Upper lobe of left lung (tissue), 6 donors: ENCODE measurements at regions not wholly inside any gene's neighbourhood (a gene's known extent, or its start where the extent isn't known, plus 50 kb on each side); places are given as distances from the start of the nearest gene placed in this dataset.

Experiments used
- ATAC-seq, 2 donors: fragments of 200-7000 bp; cut with Tn5 transposase; one replicate each; pipeline ENCODE4 v1.9.1; 2022; ENCODE audit warnings: mild to moderate bottlenecking in 2 of 2, moderate library complexity in 2 of 2; ENCODE audit not compliant: low FRiP score in 2 of 2
- DNase-seq, 2 donors: peaks; one replicate each; pipeline ENCODE4 v3.0.0-alpha.2; 2019 to 2020
- H3K27ac ChIP-seq, 4 donors: fragments of 200-600 bp; sonication (generic); one replicate each; pipeline ENCODE4 v1.5.1; 2016 to 2019
- H3K27me3 ChIP-seq, 4 donors: fragments of 200-600 bp; sonication (generic); one replicate each; pipeline ENCODE4 v1.5.1; 2017 to 2019
- H3K36me3 ChIP-seq, 4 donors: fragments of 200-600 bp; sonication (generic); one replicate each; pipeline ENCODE4 v1.5.1; 2016 to 2019
- H3K4me1 ChIP-seq, 4 donors: fragments of 200-600 bp; sonication (generic); one replicate each; pipeline ENCODE4 v1.5.1; 2018 to 2019
- H3K4me3 ChIP-seq, 4 donors: fragments of 200-600 bp; sonication (generic); one replicate each; pipeline ENCODE4 v1.5.1; 2017 to 2019; ENCODE audit warnings: mild to moderate bottlenecking in 2 of 4, moderate library complexity in 1 of 4
- H3K9me3 ChIP-seq, 4 donors: fragments of 200-600 bp; sonication (generic); one replicate each; pipeline ENCODE4 v1.5.1; 2018 to 2019
- EP300 ChIP-seq, 4 donors: sonication (generic); formaldehyde crosslinking; IDR thresholded peaks; one replicate each; pipeline ENCODE4 v1.5.1; 2017; ENCODE audit warnings: antibody characterized with exemption in 4 of 4, control low read depth in 2 of 4
- POLR2A ChIP-seq, 4 donors: fragments of 450-650 bp; IDR thresholded peaks; one replicate each; pipeline ENCODE4 v1.5.1; 2016 to 2017; ENCODE audit warnings: antibody characterized with exemption in 4 of 4, mild to moderate bottlenecking in 2 of 4
- POLR2AphosphoS5 ChIP-seq, 2 donors: sonication (generic); formaldehyde crosslinking; IDR thresholded peaks; one replicate each; pipeline ENCODE4 v1.5.1; 2017; ENCODE audit warnings: antibody characterized with exemption in 2 of 2
- WGBS, 2 donors: methylation state at CpG; one replicate each; pipeline ENCODE4 v1.1.5; 2017 to 2018; 5-methylcytosine and 5-hydroxymethylcytosine counted together
- TF ChIP-seq, protein P1 (sequence below), 6 experiments: fragments of 450-650 bp in 4 of 6; fragments of 200-600 bp in 2 of 6; sonication (generic) in 2 of 6; IDR thresholded peaks; one replicate each; pipeline ENCODE4 v1.5.1; 2016 to 2019; ENCODE audit warnings: antibody characterized with exemption in 6 of 6
- donor health status: DM: no; HTN: no; CAD: no; lungs with moderate emphysema.
- donor health status: DM: no; HTN: yes; CAD: no; lungs with severe emphysema.

DNA sequence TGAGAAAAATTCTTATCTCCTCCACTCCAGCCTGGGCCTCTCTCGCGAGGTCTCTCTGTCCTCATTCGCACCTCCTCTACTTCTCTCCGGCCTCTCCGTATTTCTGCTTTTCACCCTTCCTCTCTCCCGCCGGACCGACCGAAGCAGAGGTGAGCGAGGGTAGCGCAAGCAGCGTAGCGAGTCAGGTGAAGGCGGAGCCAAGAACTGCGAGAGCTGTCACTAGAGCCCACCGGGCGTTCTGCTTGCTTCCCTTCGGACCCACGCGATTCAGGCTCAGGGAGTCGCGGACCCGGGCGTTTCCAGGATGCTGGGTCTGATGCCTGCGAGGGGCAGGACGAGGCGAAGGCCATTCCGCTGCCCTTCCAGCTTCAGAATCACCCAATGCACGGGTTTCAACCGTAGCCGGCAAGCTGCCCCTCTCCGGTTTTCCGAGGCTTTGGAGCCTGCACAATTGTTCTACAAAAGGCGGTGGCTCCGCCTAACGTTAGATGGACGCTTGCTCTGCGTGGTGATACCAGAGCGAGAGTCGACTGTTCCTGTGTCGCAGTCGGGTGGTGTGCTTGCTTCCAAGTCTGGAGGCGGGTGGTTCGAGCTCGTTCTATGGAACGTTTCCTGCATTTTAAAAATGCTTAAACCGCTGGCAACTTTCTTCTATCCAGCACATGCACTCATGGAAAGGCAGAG lies 310.2 kb downstream of the FAM72C start:
- peak in 1 of 2 donors; percentile 69 for DNase-seq
- peak overlapping the region in 1 of 4 donors; percentile 12 for H3K4me3 ChIP-seq
- H3K27me3 ChIP-seq: peaks cover 0 to 4% (median 0%) of the 10 kb centered on the region in 4 donors

DNA sequence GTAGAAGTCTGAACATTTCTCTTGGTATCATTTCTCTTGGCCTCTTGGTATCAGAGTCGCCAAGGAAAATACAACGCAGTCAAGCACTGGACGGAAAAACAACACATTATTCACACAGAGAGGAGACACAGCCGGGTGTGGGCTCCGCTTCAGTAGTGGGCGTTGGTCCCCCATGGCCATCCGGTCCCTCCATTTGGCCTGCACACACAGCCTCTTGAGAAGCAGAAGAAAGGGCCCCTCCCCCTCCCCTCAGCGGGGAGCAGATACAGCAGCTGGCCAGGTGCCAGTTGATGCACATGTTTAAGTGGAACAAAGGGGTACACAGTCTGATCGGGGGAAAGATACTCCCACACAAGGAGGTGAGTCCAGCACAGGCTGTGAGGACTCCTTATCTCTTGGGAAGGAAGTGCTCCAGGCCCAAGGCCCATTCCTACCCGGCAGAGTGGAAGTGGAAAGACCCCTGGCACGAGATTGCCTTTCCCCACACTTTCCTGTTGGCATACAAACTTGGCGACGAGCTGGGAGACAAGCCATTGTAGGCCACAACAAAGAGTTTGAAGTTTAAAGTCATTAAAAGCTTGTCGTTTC lies 311.3 kb downstream of the FAM72C start:
- H3K36me3 ChIP-seq: no peaks in the 10 kb centered on the region
- ATAC-seq (peak in 1 of 2 donors; percentile 16), DNase-seq (no peak)
- peaks cover 0 to 4% (median 0%) of the 10 kb centered on the region in 4 donors for H3K27me3 ChIP-seq
- no peak for TF ChIP-seq EP300 (IDR thresholded peaks at IDR 0.05)
- TF ChIP-seq, protein P1, sequence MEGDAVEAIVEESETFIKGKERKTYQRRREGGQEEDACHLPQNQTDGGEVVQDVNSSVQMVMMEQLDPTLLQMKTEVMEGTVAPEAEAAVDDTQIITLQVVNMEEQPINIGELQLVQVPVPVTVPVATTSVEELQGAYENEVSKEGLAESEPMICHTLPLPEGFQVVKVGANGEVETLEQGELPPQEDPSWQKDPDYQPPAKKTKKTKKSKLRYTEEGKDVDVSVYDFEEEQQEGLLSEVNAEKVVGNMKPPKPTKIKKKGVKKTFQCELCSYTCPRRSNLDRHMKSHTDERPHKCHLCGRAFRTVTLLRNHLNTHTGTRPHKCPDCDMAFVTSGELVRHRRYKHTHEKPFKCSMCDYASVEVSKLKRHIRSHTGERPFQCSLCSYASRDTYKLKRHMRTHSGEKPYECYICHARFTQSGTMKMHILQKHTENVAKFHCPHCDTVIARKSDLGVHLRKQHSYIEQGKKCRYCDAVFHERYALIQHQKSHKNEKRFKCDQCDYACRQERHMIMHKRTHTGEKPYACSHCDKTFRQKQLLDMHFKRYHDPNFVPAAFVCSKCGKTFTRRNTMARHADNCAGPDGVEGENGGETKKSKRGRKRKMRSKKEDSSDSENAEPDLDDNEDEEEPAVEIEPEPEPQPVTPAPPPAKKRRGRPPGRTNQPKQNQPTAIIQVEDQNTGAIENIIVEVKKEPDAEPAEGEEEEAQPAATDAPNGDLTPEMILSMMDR (IDR thresholded peaks at IDR 0.05): no peak
- no peak for TF ChIP-seq POLR2A (IDR thresholded peaks at IDR 0.05)
- TF ChIP-seq POLR2AphosphoS5 (IDR thresholded peaks at IDR 0.05): no peak
- peaks cover 0 to 6% (median 0%) of the 10 kb centered on the region in 4 donors for H3K9me3 ChIP-seq
- H3K27ac ChIP-seq: no peak overlapping the region
- H3K4me1 ChIP-seq: no peaks in the 10 kb centered on the region
- WGBS, 2 donors: 10 to 40% methylated on average over 1 to 9 of the region's 14 CpGs
- H3K4me3 ChIP-seq: no peak overlapping the region

More for the DNA sequence above, 310.2 kb downstream of the FAM72C start:
- WGBS, 2 donors: 2 to 6% methylated on average over 15 to 22 of the region's 47 CpGs
- Histone ChIP-seq H3K9me3 (peaks cover 0 to 6% (median 0%) of the 10 kb centered on the region in 4 donors), H3K36me3 (no peaks in the 10 kb centered on the region), H3K27ac (no peak overlapping the region), H3K4me1 (no peaks in the 10 kb centered on the region)
- TF ChIP-seq POLR2AphosphoS5 (IDR thresholded peaks at IDR 0.05): no peak
- peak; percentile 26 to 41 for ATAC-seq

DNA sequence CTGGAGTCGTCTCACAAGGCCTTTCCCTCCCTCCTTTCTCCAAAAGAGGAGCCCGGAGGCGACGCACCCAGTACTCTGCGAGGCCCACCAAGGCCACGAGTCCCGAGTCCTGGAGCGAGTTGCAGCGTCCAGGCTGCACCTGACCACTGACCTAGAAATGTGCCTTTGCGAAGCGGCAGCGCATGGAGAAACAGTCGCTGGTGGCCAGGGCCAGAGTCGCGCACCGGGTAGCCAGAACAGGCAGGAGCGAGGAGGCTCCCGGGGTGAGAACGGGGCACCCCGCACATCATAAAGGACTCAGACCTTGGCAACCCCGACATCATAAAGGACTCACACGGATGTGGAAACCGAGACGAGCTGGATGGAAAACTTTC lies 318.4 kb downstream of the FAM72C start:
- no peak for TF ChIP-seq POLR2AphosphoS5 (IDR thresholded peaks at IDR 0.05)
- no peak for TF ChIP-seq EP300 (IDR thresholded peaks at IDR 0.05)
- TF ChIP-seq, protein P1 (IDR thresholded peaks at IDR 0.05): no peak
- no peak for TF ChIP-seq POLR2A (IDR thresholded peaks at IDR 0.05)
- 33% methylated on average over 12 of the region's 24 CpGs; no CpG with 5 or more reads in 1 of the 2 donors for WGBS, 2 donors
- Histone ChIP-seq H3K4me3 (no peak overlapping the region), H3K27ac (no peak overlapping the region), H3K4me1 (no peaks in the 10 kb centered on the region), H3K9me3 (peaks cover 0 to 6% (median 0%) of the 10 kb centered on the region in 4 donors), H3K36me3 (no peaks in the 10 kb centered on the region), H3K27me3 (peaks cover 0 to 18% (median 0%) of the 10 kb centered on the region in 4 donors)
- DNase-seq (peak in 1 of 2 donors; percentile 53), ATAC-seq (no peak)

DNA sequence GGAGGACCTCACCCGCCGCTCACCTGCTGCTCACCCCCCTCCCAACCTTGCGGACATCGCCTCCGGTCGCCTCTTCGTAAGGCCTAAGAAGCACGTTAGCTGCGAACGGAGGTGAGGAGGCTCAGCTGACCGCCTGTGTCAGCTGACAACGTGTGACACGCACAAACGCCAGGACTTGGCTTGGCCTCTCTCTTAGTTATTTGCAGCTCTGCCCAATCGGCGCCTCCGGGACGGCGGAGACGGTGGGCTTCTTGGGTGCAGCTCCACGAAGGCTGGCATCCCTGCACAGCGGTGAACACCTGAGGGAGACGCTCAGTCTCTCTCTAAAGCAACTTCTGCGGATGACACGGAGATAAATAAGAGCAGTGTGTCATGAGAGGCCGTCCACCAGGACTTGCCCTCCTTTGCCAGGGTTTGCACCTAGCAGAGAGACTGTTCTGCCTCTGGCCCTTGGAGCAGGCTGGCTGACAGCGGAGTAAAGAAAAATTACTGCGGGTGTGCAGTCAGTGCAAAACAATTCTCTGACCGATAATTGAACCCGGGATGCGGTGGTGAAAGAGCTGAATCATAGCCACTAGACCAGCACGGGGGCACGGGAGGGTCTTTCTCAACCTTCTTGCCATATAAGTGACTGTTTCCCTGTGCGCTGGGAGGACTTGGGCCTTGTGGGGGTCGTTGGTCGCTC lies 318.9 kb downstream of the FAM72C start:
- 17 to 37% methylated on average over 11 to 17 of the region's 36 CpGs for WGBS, 2 donors
- peak in 1 of 2 donors; percentile 45 for DNase-seq
- no peak for ATAC-seq
- no peak for TF ChIP-seq EP300 (IDR thresholded peaks at IDR 0.05)
- TF ChIP-seq POLR2AphosphoS5 (IDR thresholded peaks at IDR 0.05): no peak
- no peak for TF ChIP-seq POLR2A (IDR thresholded peaks at IDR 0.05)
- TF ChIP-seq, protein P1 (IDR thresholded peaks at IDR 0.05): no peak
- Histone ChIP-seq H3K36me3 (no peaks in the 10 kb centered on the region), H3K4me3 (no peak overlapping the region), H3K27me3 (peaks cover 0 to 18% (median 0%) of the 10 kb centered on the region in 4 donors), H3K9me3 (peaks cover 0 to 6% (median 0%) of the 10 kb centered on the region in 4 donors), H3K27ac (no peak overlapping the region), H3K4me1 (no peaks in the 10 kb centered on the region)

DNA sequence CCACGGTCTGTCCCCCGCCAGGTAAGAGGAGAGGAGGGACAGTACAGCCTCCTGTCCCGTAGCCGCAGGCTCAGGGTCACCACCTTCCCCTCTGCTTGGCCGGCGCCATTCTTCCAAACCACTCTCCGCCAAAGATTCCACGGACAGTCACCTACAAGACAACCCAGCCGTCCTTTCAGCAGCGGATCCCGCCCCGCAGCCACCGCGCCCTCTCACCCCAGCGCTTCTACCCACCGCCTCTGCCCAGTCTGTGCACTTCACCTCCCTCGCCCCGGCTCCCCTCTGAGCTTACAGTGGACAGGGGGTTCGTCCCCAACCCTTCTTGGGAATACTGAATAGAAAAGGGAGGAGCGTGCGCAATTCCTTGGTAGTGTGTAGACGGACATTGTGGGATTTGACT lies 319.6 kb downstream of the FAM72C start:
- ATAC-seq (no peak), DNase-seq (peak in 1 of 2 donors; percentile 54)
- H3K27me3 ChIP-seq: peaks cover 0 to 18% (median 0%) of the 10 kb centered on the region in 4 donors
- 7 to 20% methylated on average over 2 to 15 of the region's 22 CpGs for WGBS, 2 donors
- no peak for TF ChIP-seq EP300 (IDR thresholded peaks at IDR 0.05)
- TF ChIP-seq, protein P1 (IDR thresholded peaks at IDR 0.05): no peak
- no peak for TF ChIP-seq POLR2AphosphoS5 (IDR thresholded peaks at IDR 0.05)
- TF ChIP-seq POLR2A (IDR thresholded peaks at IDR 0.05): no peak
- H3K4me3 ChIP-seq: no peak overlapping the region
- H3K27ac ChIP-seq: no peak overlapping the region
- peaks cover 0 to 6% (median 0%) of the 10 kb centered on the region in 4 donors for H3K9me3 ChIP-seq
- no peaks in the 10 kb centered on the region for H3K4me1 ChIP-seq
- no peaks in the 10 kb centered on the region for H3K36me3 ChIP-seq
